HCT116 (cell line): ENCODE measurements at regions not wholly inside any gene's neighbourhood (a gene's known extent, or its start where the extent isn't known, plus 50 kb on each side); places are given as distances from the start of the nearest gene placed in this dataset.

Experiments
- ATAC-seq: fragments of 200-7000 bp; cut with Tn5 transposase; 2 replicates; pipeline ENCODE4 v1.9.1; 2020; ENCODE audit warnings: mild to moderate bottlenecking, moderate library complexity
- BruUV-seq: library from RNA; stranded (reverse); fragments of 400-500 nt; replicated peaks from 2 replicates; lab custom pipeline; 2021; lab: Mats Ljungman, UMichigan
- CTCF ChIA-PET: fragments of 300-600 bp; sonication (Branson Sonifier 250); formaldehyde crosslinking; loops from one replicate; lab custom pipeline; 2021; ENCODE audit warnings: antibody characterized with exemption; lab: Charles Lee
- POLR2A ChIA-PET: fragments of 300-600, 350-600 bp; sonication (Branson Sonifier 250); formaldehyde crosslinking; loops from one replicate; lab custom pipeline; 2021; ENCODE audit warnings: antibody characterized with exemption; lab: Charles Lee
- RAD21 ChIA-PET, 2 experiments: fragments of 300-600 bp; sonication (Branson Sonifier 250); formaldehyde crosslinking; loops; one replicate each; lab custom pipeline; 2023; ENCODE audit warnings: low total read pairs in 2 of 2; ENCODE audit not compliant: uncharacterized antibody in 2 of 2, unreplicated experiment in 2 of 2, low non-redundant PET in 1 of 2; lab: Charles Lee
- DNase-seq: peaks from one replicate; pipeline ENCODE4 v3.0.0-alpha.2; 2010; ENCODE audit warnings: low read depth, low spot score
- H2AFZ ChIP-seq: fragments of 200-600 bp; shearing (Covaris generic), sonication (generic); 2 replicates; pipeline ENCODE4 v1.6.1; 2017; ENCODE audit warnings: low read depth, mixed run types, mixed read lengths, antibody characterized with exemption, low read length; ENCODE audit not compliant: poor library complexity, severe bottlenecking
- H3K27ac ChIP-seq: 2 replicates; pipeline ENCODE4 v1.5.1; 2012; ENCODE audit warnings: low read depth, low read length
- H3K27me3 ChIP-seq: fragments of 200-600 bp; sonication (generic); 2 replicates; pipeline ENCODE4 v1.6.1; 2016; ENCODE audit warnings: mixed run types, low read length, mixed read lengths; ENCODE audit not compliant: insufficient read depth
- H3K36me3 ChIP-seq, 2 experiments: fragments of 200-500 bp in 1 of 2; fragments of 200-600 bp in 1 of 2; sonication (Bioruptor generic) in 1 of 2; sonication (generic) in 1 of 2; 2 replicates each; pipeline versions ENCODE4 v1.5.1 to v1.6.1; 2014 to 2016; ENCODE audit warnings: low read length in 2 of 2, inconsistent platforms in 1 of 2, mixed read lengths in 1 of 2, mixed run types in 1 of 2; ENCODE audit not compliant: insufficient read depth in 2 of 2, control insufficient read depth in 1 of 2
- H3K4me1 ChIP-seq, 2 experiments: fragments of 200-600 bp in 1 of 2; sonication (generic) in 1 of 2; 2 replicates each; pipeline versions ENCODE4 v1.5.1 to v1.6.1; 2012 to 2017; ENCODE audit warnings: low read length in 2 of 2, inconsistent platforms in 1 of 2, mild to moderate bottlenecking in 1 of 2, mixed read lengths in 1 of 2, mixed run types in 1 of 2, moderate library complexity in 1 of 2; ENCODE audit not compliant: insufficient read depth in 2 of 2, control insufficient read depth in 1 of 2
- H3K4me2 ChIP-seq: fragments of 200-600 bp; sonication (generic); 2 replicates; pipeline ENCODE4 v1.6.1; 2017; ENCODE audit warnings: mixed run types, low read length, mixed read lengths
- H3K4me3 ChIP-seq, 2 experiments: fragments of 200-600 bp in 1 of 2; sonication (generic) in 1 of 2; replicated peaks in 1 of 2; 2 replicates each; pipeline ENCODE4 v1.5.1; 2011 to 2016; ENCODE audit warnings: low read length in 2 of 2, control low read depth in 1 of 2, low read depth in 1 of 2, mild to moderate bottlenecking in 1 of 2, mixed read lengths in 1 of 2, mixed run types in 1 of 2
- H3K79me2 ChIP-seq: fragments of 200-600 bp; sonication (generic); 2 replicates; pipeline ENCODE4 v1.6.1; 2017; ENCODE audit warnings: mild to moderate bottlenecking, mixed run types, low read length, moderate library complexity, mixed read lengths; ENCODE audit not compliant: insufficient read depth
- H3K9ac ChIP-seq: fragments of 200-600 bp; sonication (generic); 2 replicates; pipeline ENCODE4 v1.6.1; 2016; ENCODE audit warnings: low read length, mixed read lengths
- H3K9me2 ChIP-seq: fragments of 200-600 bp; sonication (generic), shearing (Covaris generic); 2 replicates; pipeline ENCODE4 v1.6.1; 2017; ENCODE audit warnings: mixed run types, mild to moderate bottlenecking, moderate library complexity; ENCODE audit not compliant: insufficient read depth
- H3K9me3 ChIP-seq, 2 experiments: fragments of 200-500 bp in 1 of 2; fragments of 200-600 bp in 1 of 2; sonication (Bioruptor generic) in 1 of 2; sonication (generic) in 1 of 2; 2 replicates each; pipeline ENCODE4 v1.6.1; 2014 to 2017; ENCODE audit warnings: low read length in 2 of 2, mixed read lengths in 2 of 2, inconsistent platforms in 1 of 2, low read depth in 1 of 2, mild to moderate bottlenecking in 1 of 2, mixed run types in 1 of 2, moderate library complexity in 1 of 2; ENCODE audit not compliant: control insufficient read depth in 1 of 2, insufficient read depth in 1 of 2
- H4K20me1 ChIP-seq: fragments of 200-600 bp; sonication (generic), shearing (Covaris generic); 2 replicates; pipeline ENCODE4 v1.6.1; 2017; ENCODE audit warnings: mixed run types, mild to moderate bottlenecking, moderate library complexity; ENCODE audit not compliant: insufficient read depth
- ATF3 ChIP-seq: IDR thresholded peaks from 2 replicates; pipeline ENCODE4 v1.6.1; 2012
- CBX3 ChIP-seq: IDR thresholded peaks from 2 replicates; pipeline ENCODE4 v1.6.1; 2012; ENCODE audit warnings: low read depth
- CEBPB ChIP-seq: IDR thresholded peaks from 2 replicates; pipeline ENCODE4 v1.6.1; 2012; ENCODE audit warnings: low read depth
- EGR1 ChIP-seq: IDR thresholded peaks from 2 replicates; pipeline ENCODE4 v1.6.1; 2012; ENCODE audit warnings: low read depth
- EZH2 ChIP-seq: fragments of 200-600 bp; sonication (generic); IDR thresholded peaks from 2 replicates; pipeline ENCODE4 v1.6.1; 2017; ENCODE audit warnings: antibody characterized with exemption, mixed run types
- EZH2phosphoT487 ChIP-seq: fragments of 200-600 bp; IDR thresholded peaks from 2 replicates; pipeline ENCODE4 v1.6.1; 2018; ENCODE audit warnings: antibody characterized with exemption, borderline replicate concordance
- FOSL1 ChIP-seq: IDR thresholded peaks from 2 replicates; pipeline ENCODE4 v1.6.1; 2012; ENCODE audit warnings: low read depth
- JUND ChIP-seq: IDR thresholded peaks from 2 replicates; pipeline ENCODE4 v1.6.1; 2012
- POLR2AphosphoS5 ChIP-seq: IDR thresholded peaks from 2 replicates; pipeline ENCODE4 v1.6.1; 2011; ENCODE audit warnings: mild to moderate bottlenecking, low read depth, low read length, moderate library complexity
- RAD21 ChIP-seq: IDR thresholded peaks from 2 replicates; pipeline ENCODE4 v1.6.1; 2012; ENCODE audit warnings: low read depth, mild to moderate bottlenecking
- SRF ChIP-seq: IDR thresholded peaks from 2 replicates; pipeline ENCODE4 v1.6.1; 2012; ENCODE audit warnings: low read depth
- YY1 ChIP-seq: IDR thresholded peaks from 2 replicates; pipeline ENCODE4 v1.6.1; 2011; ENCODE audit warnings: low read length, low read depth, moderate library complexity, mild to moderate bottlenecking; ENCODE audit not compliant: insufficient replicate concordance; ENCODE audit errors: extremely low read depth
- ZNF274 ChIP-seq: fragments of 200-500 bp; sonication (Bioruptor generic); IDR thresholded peaks from 2 replicates; pipeline ENCODE4 v1.6.1; 2014; ENCODE audit warnings: mild to moderate bottlenecking, low read depth, low read length, inconsistent platforms
- intact Hi-C: fragments of 100-400 bp; cut with micrococcal nuclease; formaldehyde crosslinking; loops from 2 replicates; pipeline ENCODE4 v1.10.0; 2022
- TF ChIP-seq, protein P1 (sequence below), 3 experiments: fragments of 200-600 bp in 1 of 3; sonication (generic) in 1 of 3; IDR thresholded peaks in 2 of 3; conservative IDR thresholded peaks in 1 of 3; 2 replicates each; pipeline ENCODE4 v1.5.1; 2012 to 2017; ENCODE audit warnings: low read depth in 2 of 3, low read length in 2 of 3, antibody characterized with exemption in 1 of 3, borderline replicate concordance in 1 of 3, control low read depth in 1 of 3, mild to moderate bottlenecking in 1 of 3, mixed read lengths in 1 of 3, mixed run types in 1 of 3, moderate library complexity in 1 of 3; ENCODE audit not compliant: insufficient read depth in 1 of 3

DNA sequence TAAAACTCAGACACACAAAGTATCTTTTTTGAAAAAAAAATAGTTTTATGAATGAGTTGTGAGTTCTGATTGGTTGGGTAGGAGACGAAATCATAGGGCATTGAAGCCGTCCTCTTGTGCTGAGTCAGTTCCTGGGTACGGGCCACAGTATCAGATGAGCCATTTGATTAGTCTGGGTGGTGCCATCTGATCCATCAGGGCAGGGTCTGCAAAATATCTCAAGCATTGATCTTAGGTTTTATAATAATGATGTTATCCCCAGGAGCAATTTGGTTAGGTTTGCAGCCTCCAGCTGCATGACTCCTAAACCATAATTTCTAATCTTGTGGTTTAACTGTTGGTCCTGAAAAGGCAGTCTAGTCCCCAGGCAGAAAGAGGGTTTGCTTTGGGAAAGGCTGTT is 1310.6 kb downstream of the SLITRK1 start:
- Histone ChIP-seq H3K4me1 (no peaks in the 10 kb centered on the region), H4K20me1 (no peaks in the 10 kb centered on the region), H3K79me2 (no peaks in the 10 kb centered on the region)
- no peak for ATAC-seq
- no peak for TF ChIP-seq ZNF274
- TF ChIP-seq EZH2 = no peak
- TF ChIP-seq SRF = no peak
- no peak for TF ChIP-seq RAD21
- no peak for TF ChIP-seq FOSL1
- no peak for TF ChIP-seq CBX3
- TF ChIP-seq JUND = no peak
- TF ChIP-seq EGR1 = no peak
- TF ChIP-seq, protein P1, sequence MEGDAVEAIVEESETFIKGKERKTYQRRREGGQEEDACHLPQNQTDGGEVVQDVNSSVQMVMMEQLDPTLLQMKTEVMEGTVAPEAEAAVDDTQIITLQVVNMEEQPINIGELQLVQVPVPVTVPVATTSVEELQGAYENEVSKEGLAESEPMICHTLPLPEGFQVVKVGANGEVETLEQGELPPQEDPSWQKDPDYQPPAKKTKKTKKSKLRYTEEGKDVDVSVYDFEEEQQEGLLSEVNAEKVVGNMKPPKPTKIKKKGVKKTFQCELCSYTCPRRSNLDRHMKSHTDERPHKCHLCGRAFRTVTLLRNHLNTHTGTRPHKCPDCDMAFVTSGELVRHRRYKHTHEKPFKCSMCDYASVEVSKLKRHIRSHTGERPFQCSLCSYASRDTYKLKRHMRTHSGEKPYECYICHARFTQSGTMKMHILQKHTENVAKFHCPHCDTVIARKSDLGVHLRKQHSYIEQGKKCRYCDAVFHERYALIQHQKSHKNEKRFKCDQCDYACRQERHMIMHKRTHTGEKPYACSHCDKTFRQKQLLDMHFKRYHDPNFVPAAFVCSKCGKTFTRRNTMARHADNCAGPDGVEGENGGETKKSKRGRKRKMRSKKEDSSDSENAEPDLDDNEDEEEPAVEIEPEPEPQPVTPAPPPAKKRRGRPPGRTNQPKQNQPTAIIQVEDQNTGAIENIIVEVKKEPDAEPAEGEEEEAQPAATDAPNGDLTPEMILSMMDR (IDR thresholded peaks at IDR 0.05 in 2 of 3, conservative IDR thresholded peaks at IDR 0.05 in 1 of 3; ENCODE audit: borderline replicate concordance in 1 of 3, insufficient read depth in 1 of 3, low read depth in 2 of 3, low read length in 2 of 3) = no peak
- no peak for TF ChIP-seq EZH2phosphoT487
- TF ChIP-seq ATF3 = no peak
- no peak for TF ChIP-seq POLR2AphosphoS5
- no peak for TF ChIP-seq YY1
- no peak for TF ChIP-seq CEBPB
- TF ChIP-seq, all 23 proteins: peak for 0
- H3K27me3 ChIP-seq = no peaks in the 10 kb centered on the region
- no peaks in the 10 kb centered on the region; a peak in 1 of 4 replicates for H3K9me3 ChIP-seq
- ChIA-PET POLR2A (no interaction called here), CTCF (no interaction called here), RAD21 (no interaction called here)
- no TSS peak for BruUV-seq
- no peaks in the 10 kb centered on the region for H3K36me3 ChIP-seq
- no peak overlapping the region for H3K4me2 ChIP-seq
- no peak overlapping the region for H3K4me3 ChIP-seq
- no peak overlapping the region for H3K9ac ChIP-seq
- no peaks in the 10 kb centered on the region for H3K9me2 ChIP-seq
- intact Hi-C loops = no loop called here
- DNase-seq = no peak
- H3K27ac ChIP-seq = no peak overlapping the region
- H2AFZ ChIP-seq = no peak overlapping the region
